Heart right ventricle (tissue), 16 donors: ENCODE measurements at regions not wholly inside any gene's neighbourhood (a gene's known extent, or its start where the extent isn't known, plus 50 kb on each side); places are given as distances from the start of the nearest gene placed in this dataset.

Experiments used
- ATAC-seq, 8 donors: fragments of 200-7000 bp; cut with Tn5 transposase; one replicate each; pipeline ENCODE4 v1.9.1; 2020; ENCODE audit warnings: mild to moderate bottlenecking in 8 of 8, moderate library complexity in 8 of 8, moderate number of reproducible peaks in 1 of 8
- DNase-seq, 2 donors: peaks; one replicate each; pipeline ENCODE4 v3.0.0-alpha.2; 2020
- H3K27ac ChIP-seq, 10 donors: fragments of 200-600 bp; sonication (generic) in 2 of 10; one replicate each; pipeline versions ENCODE4 v1.5.0 to v1.8.0; 2020 to 2022; ENCODE audit warnings: mild to moderate bottlenecking in 3 of 10
- H3K27me3 ChIP-seq, 7 donors: fragments of 200-600 bp; one replicate each; pipeline ENCODE4 v1.8.0; 2021 to 2022; ENCODE audit warnings: mild to moderate bottlenecking in 2 of 7
- H3K36me3 ChIP-seq, 9 donors: fragments of 200-600 bp; sonication (generic) in 1 of 9; one replicate each; pipeline versions ENCODE4 v1.5.0 to v1.8.0; 2020 to 2022; ENCODE audit warnings: mild to moderate bottlenecking in 2 of 9
- H3K4me1 ChIP-seq, 9 donors: fragments of 200-600 bp; sonication (generic) in 1 of 9; one replicate each; pipeline versions ENCODE4 v1.5.0 to v1.8.0; 2020 to 2022; ENCODE audit warnings: mild to moderate bottlenecking in 4 of 9
- H3K4me3 ChIP-seq, 10 donors: fragments of 200-600 bp; sonication (generic) in 2 of 10; one replicate each; pipeline versions ENCODE4 v1.5.0 to v1.8.0; 2020 to 2022; ENCODE audit warnings: mild to moderate bottlenecking in 7 of 10, moderate library complexity in 2 of 10
- H3K9me3 ChIP-seq, 11 donors: fragments of 200-600 bp in 10 of 11; sonication (generic) in 2 of 11; one replicate each; pipeline versions ENCODE4 v1.5.0 to v1.8.0; 2013 to 2022; ENCODE audit warnings: mild to moderate bottlenecking in 2 of 11, control low read depth in 1 of 11, moderate library complexity in 1 of 11
- WGBS, 2 donors: extraction: QIAGEN DNeasy Blood & Tissue Kit; methylation state at CpG; one replicate each; pipeline ENCODE4 v1.1.7; 2013; ENCODE audit warnings: inconsistent platforms in 1 of 2; 5-methylcytosine and 5-hydroxymethylcytosine counted together
- intact Hi-C, 10 donors: fragments of 100-400 bp; cut with DNase I; formaldehyde crosslinking; loops; one replicate each; pipeline versions ENCODE4 v1.11.1 to v1.14.2; 2022
- TF ChIP-seq, protein P1 (sequence below), 9 donors: fragments of 200-600 bp; sonication (generic) in 2 of 9; IDR thresholded peaks; one replicate each; pipeline versions ENCODE4 v1.5.0 to v1.8.0; 2021 to 2022; ENCODE audit warnings: antibody characterized with exemption in 9 of 9, mild to moderate bottlenecking in 5 of 9, moderate library complexity in 1 of 9
- donor health status: Arrhythmogenic right ventricular cardiomyopathy.
- donor health status: ischemic (EF 13 %, LVEDD 7.1; RV severe dilation, severe dysfunction).
- donor health status: healthy with polysubstance abuse.
- donor health status: DM: no; HTN: yes; CAD: no.
- donor health status: DM: no; HTN: no; CAD: no.
- donor health status: ischemic (EF 25% LVEDD 6.9; RV normal size, moderate dysfunction).
- donor health status: ischemic (EF 25% LVEDD 5.7; RV mildly dilated, moderate dysfunction).
- donor health status: healthy.
- donor health status: DM: yes; HTN: yes; CAD: no.
- donor health status: Ischemic cardiomyopathy.
- donor health status: ischemic (EF 35%, LVEDD 5.7; RV mildly dilated, moderate dysfunction).
- donor health status: nonischemic (EF 11% LVEDD 7.7; RV severe dilation, severe dysfunction).
- donor health status: DM: yes; HTN: yes; CAD: no.
- donor health status: PGD.
- donor health status: ischemic (EF 29% LVEDD 5.4; RV normal size, mild dysfunction).
- donor health status: nonischemic (EF 23%, LVEDD 6.1; RV moderate dilation, normal function).

DNA sequence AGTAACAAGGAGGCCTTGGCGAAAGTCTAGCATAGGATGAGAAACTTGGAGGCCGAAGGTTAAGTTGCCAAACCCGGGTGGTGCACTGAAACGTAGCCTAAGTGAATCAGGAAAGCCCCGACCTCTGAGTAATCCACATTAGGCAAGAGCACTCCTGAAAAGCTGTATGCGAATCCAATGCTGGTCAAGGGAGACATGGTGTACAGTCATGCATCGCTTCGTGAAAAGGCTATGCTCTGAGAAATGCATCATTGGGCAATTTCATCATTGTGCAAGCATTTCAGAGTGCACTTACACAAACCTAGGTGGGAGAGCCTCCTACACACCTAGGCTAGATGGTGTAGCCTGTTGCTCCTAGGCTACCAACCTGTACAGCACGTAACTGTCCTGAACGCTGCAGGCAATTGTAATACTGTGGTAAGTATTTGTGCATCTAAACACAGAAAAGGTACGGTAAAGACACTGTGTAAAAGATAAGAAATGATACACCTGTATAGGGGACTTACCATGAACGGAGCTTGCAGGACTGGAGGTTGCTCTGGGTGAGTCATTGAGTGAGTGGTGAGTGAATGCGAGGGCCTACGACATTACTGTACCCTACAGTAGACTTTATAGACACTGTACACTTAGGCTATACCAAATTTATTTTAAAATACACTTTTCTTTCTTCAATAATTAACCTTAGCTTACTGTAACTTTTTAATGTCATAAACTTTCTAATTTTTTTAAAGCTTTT is 222.5 kb downstream of the SHQ1 start:
- Histone ChIP-seq H3K9me3 (no peaks in the 10 kb centered on the region), H3K27me3 (no peaks in the 10 kb centered on the region), H3K4me1 (peaks cover 0 to 31% (median 0%) of the 10 kb centered on the region in 9 donors), H3K27ac (no peak overlapping the region), H3K4me3 (no peak overlapping the region), H3K36me3 (no peaks in the 10 kb centered on the region)
- WGBS, 2 donors, result 87 to 95% methylated on average over 14 of the region's 14 CpGs
- intact Hi-C loops, result no loop called here
- TF ChIP-seq, protein P1, sequence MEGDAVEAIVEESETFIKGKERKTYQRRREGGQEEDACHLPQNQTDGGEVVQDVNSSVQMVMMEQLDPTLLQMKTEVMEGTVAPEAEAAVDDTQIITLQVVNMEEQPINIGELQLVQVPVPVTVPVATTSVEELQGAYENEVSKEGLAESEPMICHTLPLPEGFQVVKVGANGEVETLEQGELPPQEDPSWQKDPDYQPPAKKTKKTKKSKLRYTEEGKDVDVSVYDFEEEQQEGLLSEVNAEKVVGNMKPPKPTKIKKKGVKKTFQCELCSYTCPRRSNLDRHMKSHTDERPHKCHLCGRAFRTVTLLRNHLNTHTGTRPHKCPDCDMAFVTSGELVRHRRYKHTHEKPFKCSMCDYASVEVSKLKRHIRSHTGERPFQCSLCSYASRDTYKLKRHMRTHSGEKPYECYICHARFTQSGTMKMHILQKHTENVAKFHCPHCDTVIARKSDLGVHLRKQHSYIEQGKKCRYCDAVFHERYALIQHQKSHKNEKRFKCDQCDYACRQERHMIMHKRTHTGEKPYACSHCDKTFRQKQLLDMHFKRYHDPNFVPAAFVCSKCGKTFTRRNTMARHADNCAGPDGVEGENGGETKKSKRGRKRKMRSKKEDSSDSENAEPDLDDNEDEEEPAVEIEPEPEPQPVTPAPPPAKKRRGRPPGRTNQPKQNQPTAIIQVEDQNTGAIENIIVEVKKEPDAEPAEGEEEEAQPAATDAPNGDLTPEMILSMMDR (IDR thresholded peaks at IDR 0.05), result no peak
- no peak for DNase-seq
- ATAC-seq, result peak in 1 of 8 donors; percentile 31

DNA sequence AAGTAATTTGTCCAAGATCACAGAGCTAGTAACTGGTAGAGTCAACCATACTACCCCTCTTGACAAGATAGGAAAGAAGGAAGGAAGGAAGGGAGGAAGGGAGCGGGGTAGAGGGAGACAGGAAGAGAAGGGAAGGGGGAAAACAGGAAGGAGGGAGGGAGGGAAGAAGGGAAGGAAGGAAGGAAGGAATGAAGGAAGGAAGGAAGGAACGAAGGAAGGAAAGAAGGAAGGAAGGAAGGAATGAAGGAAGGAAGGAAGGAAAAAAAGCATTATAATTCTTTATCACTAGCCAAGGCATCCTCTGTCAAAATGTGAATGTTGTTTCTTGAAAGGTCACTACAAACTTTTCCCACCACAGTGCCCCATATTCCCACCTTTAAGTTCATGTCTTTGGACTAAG is 223.6 kb downstream of the SHQ1 start:
- ATAC-seq, result no peak
- H3K36me3 ChIP-seq, result no peaks in the 10 kb centered on the region

DNA sequence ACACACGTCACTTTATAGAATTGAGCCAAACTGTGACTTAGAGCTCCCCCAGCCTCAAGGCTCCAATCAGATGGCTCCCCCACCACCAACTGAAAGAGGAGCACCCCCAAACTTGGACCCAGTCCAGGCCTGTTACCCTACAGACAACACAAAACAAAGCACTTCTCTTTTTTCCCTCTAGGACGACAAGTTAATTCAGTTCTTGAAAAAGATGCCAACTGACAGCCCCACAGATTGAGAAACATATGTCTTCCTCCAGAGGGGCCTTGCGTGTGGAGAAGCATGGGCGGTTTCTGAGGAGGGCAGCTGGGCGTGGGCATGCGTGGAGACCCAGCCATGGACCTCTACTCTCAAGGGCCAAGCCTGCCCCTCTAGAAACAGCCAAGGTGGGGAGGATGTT is 229.5 kb downstream of the SHQ1 start:
- peaks cover 0 to 11% (median 0%) of the 10 kb centered on the region in 11 donors for H3K9me3 ChIP-seq
- no peak overlapping the region for H3K4me3 ChIP-seq
- DNase-seq, result no peak
- WGBS, 2 donors, result 86 to 93% methylated on average over 6 of the region's 6 CpGs
- H3K36me3 ChIP-seq, result no peaks in the 10 kb centered on the region
- H3K4me1 ChIP-seq, result peaks cover 0 to 12% (median 4%) of the 10 kb centered on the region in 9 donors
- H3K27me3 ChIP-seq, result no peaks in the 10 kb centered on the region
- no peak overlapping the region for H3K27ac ChIP-seq
- intact Hi-C loops, result no loop called here
- no peak for ATAC-seq
- TF ChIP-seq, protein P1 (IDR thresholded peaks at IDR 0.05), result no peak

More for the DNA sequence above, 223.6 kb downstream of the SHQ1 start:
- H3K9me3 ChIP-seq, result no peaks in the 10 kb centered on the region
- intact Hi-C loops, result no loop called here
- no peak overlapping the region for H3K27ac ChIP-seq
- WGBS, 2 donors, result 82 to 87% methylated on average over 2 of the region's 2 CpGs
- no peak overlapping the region for H3K4me3 ChIP-seq
- TF ChIP-seq, protein P1 (IDR thresholded peaks at IDR 0.05), result no peak
- DNase-seq, result no peak
- H3K4me1 ChIP-seq, result peaks cover 0 to 20% (median 0%) of the 10 kb centered on the region in 9 donors
- H3K27me3 ChIP-seq, result no peaks in the 10 kb centered on the region

DNA sequence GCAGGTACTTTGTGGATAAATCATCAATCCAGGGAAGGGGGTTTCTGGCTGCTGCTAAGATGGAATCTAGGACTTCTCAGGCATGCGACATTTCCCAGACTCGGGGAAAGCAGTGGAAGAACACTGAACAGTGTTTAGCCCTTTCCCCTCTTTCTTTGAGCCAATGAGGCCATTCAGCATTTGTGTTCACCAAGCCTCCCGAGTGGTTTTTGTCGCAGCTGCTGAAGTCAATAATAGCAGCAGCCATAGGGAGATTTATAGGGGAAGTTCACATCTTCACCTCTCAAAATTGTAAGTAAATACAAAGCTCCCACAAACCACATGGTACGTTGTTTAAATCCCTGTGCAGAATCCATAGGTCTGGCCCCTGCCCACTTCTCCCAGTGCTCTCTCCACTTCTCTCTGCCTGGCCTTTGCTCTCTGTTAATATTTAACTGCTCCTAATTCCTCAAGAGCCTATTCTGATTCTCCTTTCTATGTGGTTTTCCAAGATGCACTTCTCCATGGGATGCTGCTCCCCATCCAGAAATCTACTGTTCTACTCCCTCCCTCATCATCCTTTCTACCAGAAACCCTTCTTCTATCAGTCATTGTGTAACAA is 230.7 kb downstream of the SHQ1 start:
- DNase-seq, result no peak
- Histone ChIP-seq H3K27ac (no peak overlapping the region), H3K27me3 (no peaks in the 10 kb centered on the region), H3K4me3 (no peak overlapping the region), H3K36me3 (no peaks in the 10 kb centered on the region), H3K9me3 (peaks cover 0 to 11% (median 0%) of the 10 kb centered on the region in 11 donors), H3K4me1 (peaks cover 0 to 12% (median 4%) of the 10 kb centered on the region in 9 donors)
- TF ChIP-seq, protein P1 (IDR thresholded peaks at IDR 0.05), result no peak
- intact Hi-C loops, result no loop called here
- 81 to 82% methylated on average over 5 of the region's 5 CpGs for WGBS, 2 donors
- ATAC-seq, result no peak
